ENCODE measurements at regions not wholly inside any gene's neighbourhood (a gene's known extent, or its start where the extent isn't known, plus 50 kb on each side); places are given as distances from the start of the nearest gene placed in this dataset.

DNA sequence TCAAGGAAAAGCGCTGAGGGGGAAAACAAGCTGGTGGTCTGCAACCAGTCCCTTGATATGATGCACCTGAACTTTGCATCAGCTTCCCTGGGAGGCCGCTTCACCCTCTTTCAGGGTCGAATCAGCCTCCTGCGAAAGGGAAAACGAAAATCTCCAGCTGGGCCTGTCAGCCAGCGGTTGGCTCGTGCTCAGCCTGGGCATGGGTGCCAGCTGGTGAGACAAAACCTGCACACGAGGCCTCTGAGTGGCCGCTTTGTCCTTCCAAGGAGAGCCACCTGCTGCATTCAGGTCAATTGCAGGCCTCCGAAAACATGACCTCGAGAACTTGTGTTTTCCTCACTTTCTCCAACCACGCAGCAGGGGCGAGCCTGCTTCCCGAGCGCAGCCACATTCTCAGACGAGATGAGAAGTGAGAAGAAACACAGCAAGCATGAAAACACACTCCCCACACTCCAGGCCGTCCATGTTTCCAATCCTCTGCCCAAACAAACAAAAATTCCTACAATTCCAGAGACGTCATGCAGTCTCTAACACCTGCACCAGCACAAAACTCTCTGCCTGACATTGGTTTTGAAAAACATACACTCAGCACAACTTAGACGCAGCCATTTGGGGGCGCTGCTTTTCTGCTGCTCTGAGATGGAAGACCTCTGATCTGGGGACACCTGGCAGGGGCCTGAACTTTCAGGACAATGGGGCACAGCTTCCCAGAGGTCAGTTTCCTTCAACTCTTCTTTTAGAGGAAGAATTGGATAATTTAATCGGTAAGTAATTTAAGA, 77.1 kb downstream of the DHCR7 start:
- TF ChIP-seq EP300 (IDR thresholded peaks at IDR 0.05) (no peak), CTCF (IDR thresholded peaks at IDR 0.05) (no peak), POLR2A (IDR thresholded peaks at IDR 0.05) (no peak)

Measured in upper lobe of left lung (tissue), 4 donors.